ENCODE measurements at regions not wholly inside any gene's neighbourhood (a gene's known extent, or its start where the extent isn't known, plus 50 kb on each side); places are given as distances from the start of the nearest gene placed in this dataset.

- Mint-ChIP-seq H3K27ac (peak overlapping the region; percentile 92), H3K27me3 (ENCODE audit: insufficient read depth) (peaks cover 90% of the 10 kb centered on the region), H3K4me3 (no peak overlapping the region), H3K9me3 (peaks cover 15% of the 10 kb centered on the region), H3K36me3 (ENCODE audit: low read depth) (no peaks in the 10 kb centered on the region), H3K4me1 (peaks cover 41% of the 10 kb centered on the region)
- Histone ChIP-seq H3K9me3 (ENCODE audit: control insufficient read depth, low read length) (peaks cover 7% of the 10 kb centered on the region), H3K4me1 (ENCODE audit: control insufficient read depth, insufficient read depth, low read length) (peaks cover 9% of the 10 kb centered on the region), H3K4me3 (ENCODE audit: low read length) (peak overlapping the region; percentile 44), H3K27me3 (ENCODE audit: control insufficient read depth, insufficient read depth, low read length, poor library complexity, severe bottlenecking) (peaks cover 19% of the 10 kb centered on the region), H3K36me3 (ENCODE audit: control insufficient read depth, insufficient read depth, low read length) (no peaks in the 10 kb centered on the region), H3K27ac (ENCODE audit: low read depth, low read length) (no peak overlapping the region), H3K9ac (ENCODE audit: extremely low read depth, low read length, poor library complexity, severe bottlenecking) (no peak overlapping the region)
- DNase-seq = peak; percentile 45
- TF ChIP-seq, protein P1, sequence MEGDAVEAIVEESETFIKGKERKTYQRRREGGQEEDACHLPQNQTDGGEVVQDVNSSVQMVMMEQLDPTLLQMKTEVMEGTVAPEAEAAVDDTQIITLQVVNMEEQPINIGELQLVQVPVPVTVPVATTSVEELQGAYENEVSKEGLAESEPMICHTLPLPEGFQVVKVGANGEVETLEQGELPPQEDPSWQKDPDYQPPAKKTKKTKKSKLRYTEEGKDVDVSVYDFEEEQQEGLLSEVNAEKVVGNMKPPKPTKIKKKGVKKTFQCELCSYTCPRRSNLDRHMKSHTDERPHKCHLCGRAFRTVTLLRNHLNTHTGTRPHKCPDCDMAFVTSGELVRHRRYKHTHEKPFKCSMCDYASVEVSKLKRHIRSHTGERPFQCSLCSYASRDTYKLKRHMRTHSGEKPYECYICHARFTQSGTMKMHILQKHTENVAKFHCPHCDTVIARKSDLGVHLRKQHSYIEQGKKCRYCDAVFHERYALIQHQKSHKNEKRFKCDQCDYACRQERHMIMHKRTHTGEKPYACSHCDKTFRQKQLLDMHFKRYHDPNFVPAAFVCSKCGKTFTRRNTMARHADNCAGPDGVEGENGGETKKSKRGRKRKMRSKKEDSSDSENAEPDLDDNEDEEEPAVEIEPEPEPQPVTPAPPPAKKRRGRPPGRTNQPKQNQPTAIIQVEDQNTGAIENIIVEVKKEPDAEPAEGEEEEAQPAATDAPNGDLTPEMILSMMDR (conservative IDR thresholded peaks at IDR 0.05) = no peak
- 20 to 45% methylated on average over 5 to 7 of the region's 7 CpGs for WGBS, 2 experiments (ENCODE audit: insufficient coverage in 1 of 2, insufficient read length in 1 of 2)
Observed at GRCh38 chr16:8505327-8505991, 84.9 kb downstream of the TMEM114 start.

- Mint-ChIP-seq H3K27me3 (ENCODE audit: insufficient read depth) (peaks cover 91% of the 10 kb centered on the region), H3K9me3 (peaks cover 15% of the 10 kb centered on the region), H3K27ac (no peak overlapping the region), H3K4me1 (peaks cover 41% of the 10 kb centered on the region), H3K4me3 (no peak overlapping the region), H3K36me3 (ENCODE audit: low read depth) (no peaks in the 10 kb centered on the region)
- no peak overlapping the region for H3K27ac ChIP-seq (ENCODE audit: low read depth, low read length)
- TF ChIP-seq, protein P1 (conservative IDR thresholded peaks at IDR 0.05) = no peak
- 57 to 80% methylated on average over 1 to 2 of the region's 2 CpGs for WGBS, 2 experiments (ENCODE audit: insufficient coverage in 1 of 2, insufficient read length in 1 of 2)
- H3K4me1 ChIP-seq (ENCODE audit: control insufficient read depth, insufficient read depth, low read length) = peaks cover 9% of the 10 kb centered on the region
- no peak overlapping the region for H3K4me3 ChIP-seq (ENCODE audit: low read length)
- H3K36me3 ChIP-seq (ENCODE audit: control insufficient read depth, insufficient read depth, low read length) = no peaks in the 10 kb centered on the region
- peaks cover 7% of the 10 kb centered on the region for H3K9me3 ChIP-seq (ENCODE audit: control insufficient read depth, low read length)
- no peak for DNase-seq
- peaks cover 18% of the 10 kb centered on the region for H3K27me3 ChIP-seq (ENCODE audit: control insufficient read depth, insufficient read depth, low read length, poor library complexity, severe bottlenecking)
- no peak overlapping the region for H3K9ac ChIP-seq (ENCODE audit: extremely low read depth, low read length, poor library complexity, severe bottlenecking)
Observed at GRCh38 chr16:8502446-8502845, 87.9 kb downstream of the TMEM114 start.

- Histone ChIP-seq H3K27ac (ENCODE audit: low read depth, low read length) (no peak overlapping the region), H3K9ac (ENCODE audit: extremely low read depth, low read length, poor library complexity, severe bottlenecking) (no peak overlapping the region), H3K36me3 (ENCODE audit: control insufficient read depth, insufficient read depth, low read length) (no peaks in the 10 kb centered on the region), H3K27me3 (ENCODE audit: control insufficient read depth, insufficient read depth, low read length, poor library complexity, severe bottlenecking) (peaks cover 15% of the 10 kb centered on the region), H3K4me1 (ENCODE audit: control insufficient read depth, insufficient read depth, low read length) (peaks cover 6% of the 10 kb centered on the region), H3K9me3 (ENCODE audit: control insufficient read depth, low read length) (peaks cover 7% of the 10 kb centered on the region), H3K4me3 (ENCODE audit: low read length) (no peak overlapping the region)
- Mint-ChIP-seq H3K4me1 (peaks cover 30% of the 10 kb centered on the region), H3K9me3 (peaks cover 15% of the 10 kb centered on the region), H3K36me3 (ENCODE audit: low read depth) (no peaks in the 10 kb centered on the region), H3K4me3 (no peak overlapping the region), H3K27me3 (ENCODE audit: insufficient read depth) (peaks cover 87% of the 10 kb centered on the region), H3K27ac (no peak overlapping the region)
- TF ChIP-seq, protein P1 (conservative IDR thresholded peaks at IDR 0.05) = no peak
- DNase-seq = no peak
- WGBS, 2 experiments (ENCODE audit: insufficient coverage in 1 of 2, insufficient read length in 1 of 2) = 38 to 89% methylated on average over 1 of the region's 1 CpG
Observed at GRCh38 chr16:8500351-8500750, 90.0 kb downstream of the TMEM114 start.

Data from endodermal cell (in vitro differentiated cells).